Nephron progenitor cell (in vitro differentiated cells): ENCODE measurements at regions not wholly inside any gene's neighbourhood (a gene's known extent, or its start where the extent isn't known, plus 50 kb on each side); places are given as distances from the start of the nearest gene placed in this dataset.

Experiments
- DNase-seq: peaks from one replicate; pipeline ENCODE4 v3.0.0; 2021
- H3K27ac Mint-ChIP-seq: 2 replicates; pipeline ENCODE4 v1.8.0; 2021; ENCODE audit warnings: mild to moderate bottlenecking, moderate library complexity, mixed read lengths
- H3K27me3 Mint-ChIP-seq: 2 replicates; pipeline ENCODE4 v1.8.0; 2021; ENCODE audit warnings: mild to moderate bottlenecking, low read depth, mixed read lengths; ENCODE audit not compliant: poor library complexity
- H3K36me3 Mint-ChIP-seq: 2 replicates; pipeline ENCODE4 v1.8.0; 2021; ENCODE audit warnings: low read depth, mixed read lengths
- H3K4me1 Mint-ChIP-seq: 2 replicates; pipeline ENCODE4 v1.8.0; 2021; ENCODE audit warnings: mixed read lengths
- H3K4me3 Mint-ChIP-seq: 2 replicates; pipeline ENCODE4 v1.8.0; 2021; ENCODE audit warnings: mild to moderate bottlenecking, moderate library complexity, mixed read lengths
- H3K9me3 Mint-ChIP-seq: 2 replicates; pipeline ENCODE4 v1.8.0; 2021; ENCODE audit warnings: mild to moderate bottlenecking, moderate library complexity, mixed read lengths
- TF ChIP-seq, protein P1 (sequence below): fragments of 200-600 bp; sonication (generic); IDR thresholded peaks from 2 replicates; pipeline ENCODE4 v1.5.0; 2021; ENCODE audit warnings: antibody characterized with exemption

DNA sequence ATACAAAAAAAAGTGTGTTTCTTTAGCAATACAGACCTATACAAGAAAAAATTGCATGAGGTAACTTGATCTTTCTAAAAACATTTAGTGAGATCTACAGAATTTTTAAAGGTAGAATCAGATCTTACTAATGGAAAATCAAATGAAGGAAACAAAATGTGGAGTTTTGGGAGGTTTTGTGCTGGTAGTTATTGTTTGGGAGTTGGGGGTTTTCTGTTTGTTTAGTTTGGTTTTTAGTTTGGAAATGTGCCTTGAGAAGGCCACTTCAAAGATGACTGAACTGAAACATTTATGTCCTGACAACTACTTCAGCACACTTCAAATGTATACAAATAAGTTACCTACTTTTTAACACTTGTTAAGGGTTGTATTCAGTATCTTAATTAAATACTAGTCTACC is 280.1 kb downstream of the NR2F1-AS1 start:
- Mint-ChIP-seq H3K27ac (peak overlapping the region; percentile 44), H3K4me1 (peaks cover 79% of the 10 kb centered on the region), H3K4me3 (peak overlapping the region; percentile 40), H3K9me3 (peaks cover 10% of the 10 kb centered on the region), H3K36me3 (no peaks in the 10 kb centered on the region), H3K27me3 (peaks cover 6% of the 10 kb centered on the region)
- TF ChIP-seq, protein P1, sequence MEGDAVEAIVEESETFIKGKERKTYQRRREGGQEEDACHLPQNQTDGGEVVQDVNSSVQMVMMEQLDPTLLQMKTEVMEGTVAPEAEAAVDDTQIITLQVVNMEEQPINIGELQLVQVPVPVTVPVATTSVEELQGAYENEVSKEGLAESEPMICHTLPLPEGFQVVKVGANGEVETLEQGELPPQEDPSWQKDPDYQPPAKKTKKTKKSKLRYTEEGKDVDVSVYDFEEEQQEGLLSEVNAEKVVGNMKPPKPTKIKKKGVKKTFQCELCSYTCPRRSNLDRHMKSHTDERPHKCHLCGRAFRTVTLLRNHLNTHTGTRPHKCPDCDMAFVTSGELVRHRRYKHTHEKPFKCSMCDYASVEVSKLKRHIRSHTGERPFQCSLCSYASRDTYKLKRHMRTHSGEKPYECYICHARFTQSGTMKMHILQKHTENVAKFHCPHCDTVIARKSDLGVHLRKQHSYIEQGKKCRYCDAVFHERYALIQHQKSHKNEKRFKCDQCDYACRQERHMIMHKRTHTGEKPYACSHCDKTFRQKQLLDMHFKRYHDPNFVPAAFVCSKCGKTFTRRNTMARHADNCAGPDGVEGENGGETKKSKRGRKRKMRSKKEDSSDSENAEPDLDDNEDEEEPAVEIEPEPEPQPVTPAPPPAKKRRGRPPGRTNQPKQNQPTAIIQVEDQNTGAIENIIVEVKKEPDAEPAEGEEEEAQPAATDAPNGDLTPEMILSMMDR: no peak
- no peak for DNase-seq

DNA sequence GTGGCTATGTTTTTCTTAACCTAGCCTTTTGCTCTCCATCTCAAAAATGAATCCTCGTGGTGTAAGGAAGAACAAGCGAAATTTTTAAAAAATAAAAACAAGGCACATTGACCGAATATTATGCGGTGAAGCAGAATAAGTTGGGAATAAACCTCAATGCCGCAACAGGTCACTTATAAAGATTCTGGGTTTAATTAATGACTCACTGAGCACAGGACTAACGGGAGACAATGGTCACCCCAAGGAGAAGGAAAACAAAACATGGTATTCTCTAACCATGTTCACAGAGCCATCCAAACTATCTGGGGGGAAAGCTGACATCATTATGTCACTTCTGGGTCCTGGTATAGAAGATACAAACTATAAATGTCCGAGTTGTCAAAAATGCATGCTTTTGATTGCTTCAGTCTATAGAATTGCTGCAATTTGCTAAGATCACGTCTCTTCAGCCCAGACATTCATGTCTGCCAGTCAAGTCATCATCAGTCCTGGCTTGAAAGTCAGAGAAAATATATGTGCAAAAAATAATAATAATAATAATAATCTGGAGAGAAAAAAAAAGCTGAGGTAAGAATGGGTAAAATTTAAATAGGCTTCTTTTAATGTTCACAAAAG is 280.6 kb downstream of the NR2F1-AS1 start:
- TF ChIP-seq, protein P1: no peak
- Mint-ChIP-seq H3K27ac (peak overlapping the region; percentile 96), H3K4me3 (peak overlapping the region; percentile 76), H3K36me3 (no peaks in the 10 kb centered on the region), H3K27me3 (peaks cover 6% of the 10 kb centered on the region), H3K9me3 (peaks cover 10% of the 10 kb centered on the region), H3K4me1 (peaks cover 79% of the 10 kb centered on the region)
- DNase-seq: no peak

DNA sequence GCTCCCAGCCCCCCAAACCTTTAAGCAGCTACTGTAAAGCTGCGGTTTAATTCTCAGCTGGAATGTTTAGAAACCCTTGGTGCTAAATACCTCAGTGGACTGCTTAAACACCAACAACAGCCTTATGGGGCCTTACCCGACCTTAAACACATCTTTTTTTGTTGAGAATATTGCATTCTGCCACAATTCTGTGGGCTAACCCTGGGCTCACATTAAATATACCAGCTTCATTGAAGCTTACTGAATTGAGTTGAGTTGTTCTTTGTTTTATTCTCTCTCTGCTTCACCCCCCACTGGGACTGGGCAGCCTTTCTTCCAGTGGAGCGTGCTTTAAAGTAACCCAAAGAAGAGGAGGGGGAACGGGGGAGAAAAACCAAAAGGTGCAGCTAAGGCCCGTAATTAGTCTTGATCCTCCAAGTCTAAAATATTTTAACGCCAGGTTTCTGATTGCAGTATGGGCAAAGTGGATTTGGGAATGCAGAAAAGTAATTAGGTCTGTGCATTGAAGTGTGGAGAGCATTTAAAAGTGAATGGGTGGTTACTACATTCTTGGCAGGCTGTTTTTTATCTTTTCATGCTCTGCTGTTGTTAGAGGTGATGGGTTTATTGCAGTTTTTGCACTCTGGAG is 281.2 kb downstream of the NR2F1-AS1 start:
- Mint-ChIP-seq H3K9me3 (peaks cover 10% of the 10 kb centered on the region), H3K27me3 (peaks cover 6% of the 10 kb centered on the region), H3K4me3 (peak overlapping the region; percentile 76), H3K27ac (peak overlapping the region; percentile 96), H3K36me3 (no peaks in the 10 kb centered on the region), H3K4me1 (peaks cover 75% of the 10 kb centered on the region)
- DNase-seq: peak; percentile 31
- TF ChIP-seq, protein P1: no peak

DNA sequence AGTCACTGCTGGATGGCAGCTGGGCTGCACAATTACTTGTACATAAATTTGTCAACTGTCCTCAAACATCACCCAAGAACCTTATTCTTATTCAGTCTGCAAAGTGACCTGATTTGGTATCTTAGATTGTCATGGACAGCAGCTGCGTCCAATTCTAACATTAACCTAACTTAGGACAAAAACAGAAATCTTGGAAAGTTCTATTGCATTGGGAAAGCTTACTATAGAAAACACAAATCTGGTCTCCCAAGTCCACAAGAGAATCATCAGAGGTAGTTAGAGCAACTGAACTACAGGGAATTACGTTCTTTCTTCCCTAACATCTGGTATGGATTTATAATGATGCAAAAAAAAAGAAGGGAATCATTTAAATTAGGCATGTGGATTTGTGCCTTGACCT is 283.9 kb downstream of the NR2F1-AS1 start:
- H3K27me3 Mint-ChIP-seq: peaks cover 10% of the 10 kb centered on the region
- H3K4me3 Mint-ChIP-seq: no peak overlapping the region
- peaks cover 59% of the 10 kb centered on the region for H3K4me1 Mint-ChIP-seq
- no peak for DNase-seq
- H3K36me3 Mint-ChIP-seq: no peaks in the 10 kb centered on the region
- TF ChIP-seq, protein P1: no peak
- peaks cover 15% of the 10 kb centered on the region for H3K9me3 Mint-ChIP-seq
- no peak overlapping the region for H3K27ac Mint-ChIP-seq

DNA sequence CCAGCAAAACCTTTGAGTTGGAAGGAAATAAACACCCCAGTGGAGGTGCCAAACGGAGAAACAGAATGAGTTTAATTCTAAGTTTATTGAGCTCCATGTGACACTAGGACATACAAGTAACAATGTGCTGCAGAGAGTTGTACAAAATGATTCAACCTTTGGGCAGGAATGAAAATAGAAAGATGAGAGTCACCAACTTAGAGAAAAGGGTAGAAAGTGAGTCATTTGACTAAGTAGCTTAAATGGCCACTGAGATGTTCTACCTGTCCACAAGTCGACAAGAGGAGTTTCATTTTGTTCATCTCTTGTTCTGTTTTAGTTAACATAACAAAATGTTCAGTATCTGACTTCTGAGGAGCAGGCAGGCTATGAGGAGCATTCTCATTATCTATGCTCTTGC is 284.7 kb downstream of the NR2F1-AS1 start:
- Mint-ChIP-seq H3K36me3 (no peaks in the 10 kb centered on the region), H3K4me1 (peaks cover 55% of the 10 kb centered on the region), H3K27me3 (peaks cover 12% of the 10 kb centered on the region), H3K27ac (peak overlapping the region; percentile 6), H3K4me3 (no peak overlapping the region), H3K9me3 (peaks cover 15% of the 10 kb centered on the region)
- DNase-seq: no peak
- TF ChIP-seq, protein P1: no peak

DNA sequence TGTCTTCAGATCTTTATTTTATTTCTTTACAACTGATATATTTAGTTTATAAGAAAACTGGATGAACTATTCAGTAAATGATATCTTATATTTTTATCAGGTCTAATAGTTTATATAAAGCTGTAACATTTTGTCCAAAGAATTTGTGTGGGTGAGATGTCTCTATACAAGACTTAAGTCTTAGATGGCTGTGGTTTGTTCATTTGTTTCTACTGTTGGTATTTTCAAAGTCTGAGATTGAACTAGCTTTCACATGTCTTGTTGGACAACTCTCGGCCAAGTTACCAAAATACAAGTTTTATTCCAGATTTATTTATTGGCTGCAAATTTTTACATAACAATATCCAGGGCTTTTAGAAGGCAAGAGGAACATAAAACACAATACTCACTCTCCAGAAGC is 286.0 kb downstream of the NR2F1-AS1 start:
- H3K27me3 Mint-ChIP-seq: peaks cover 12% of the 10 kb centered on the region
- no peak overlapping the region for H3K4me3 Mint-ChIP-seq
- peaks cover 17% of the 10 kb centered on the region for H3K9me3 Mint-ChIP-seq
- no peak for DNase-seq
- TF ChIP-seq, protein P1: no peak
- peaks cover 41% of the 10 kb centered on the region for H3K4me1 Mint-ChIP-seq
- no peak overlapping the region for H3K27ac Mint-ChIP-seq
- peaks cover 4% of the 10 kb centered on the region for H3K36me3 Mint-ChIP-seq
